Endometrium (tissue), 2 donors: ENCODE measurements at regions not wholly inside any gene's neighbourhood (a gene's known extent, or its start where the extent isn't known, plus 50 kb on each side); places are given as distances from the start of the nearest gene placed in this dataset.
"Not testable (repeated sequence)": the region's sequence is repeated elsewhere in the genome, so short reads cannot be mapped to it uniquely, and the experiment has no call there.

Experiments
- FAIRE-seq: peaks from 2 replicates; lab custom pipeline; 2012; peaks lifted over from hg19 to GRCh38; lab: Jason Lieb, UNC
- donor health status: control.
- donor health status: control.

- FAIRE-seq = no peak
These were observed 95.0 kb upstream of the RUFY1 start for GRCh38 chr5:179455320-179455719.

- FAIRE-seq = no peak
These were observed 96.0 kb upstream of the RUFY1 start for GRCh38 chr5:179454356-179454755.

- no peak for FAIRE-seq
These were observed 96.7 kb upstream of the RUFY1 start for GRCh38 chr5:179453616-179454015.

GRCh38 chr5:179452356-179453230 is 97.8 kb upstream of the RUFY1 start:
- FAIRE-seq = no peak

GRCh38 chr5:179451828-179452196 is 98.5 kb upstream of the RUFY1 start:
- no peak for FAIRE-seq

- no peak for FAIRE-seq
These were observed 99.1 kb upstream of the RUFY1 start for GRCh38 chr5:179451114-179451827.

- not testable (repeated sequence) for FAIRE-seq
These were observed 100.4 kb upstream of the RUFY1 start for GRCh38 chr5:179449950-179450349.

GRCh38 chr5:179448282-179448681 is 102.1 kb upstream of the RUFY1 start:
- FAIRE-seq = not testable (repeated sequence)

GRCh38 chr5:179442289-179442688 is 97.0 kb upstream of the ADAMTS2 start:
- not testable (repeated sequence) for FAIRE-seq

- no peak for FAIRE-seq
These were observed 94.1 kb upstream of the ADAMTS2 start for GRCh38 chr5:179439181-179439985.

- FAIRE-seq = no peak
These were observed 93.2 kb upstream of the ADAMTS2 start for GRCh38 chr5:179438461-179438860.

GRCh38 chr5:179438011-179438441 is 92.8 kb upstream of the ADAMTS2 start:
- FAIRE-seq = peak; percentile 64

GRCh38 chr5:179437341-179438001 is 92.2 kb upstream of the ADAMTS2 start:
- FAIRE-seq = no peak

GRCh38 chr5:179436321-179437122 is 91.3 kb upstream of the ADAMTS2 start:
- no peak for FAIRE-seq

- no peak for FAIRE-seq
These were observed 90.6 kb upstream of the ADAMTS2 start for GRCh38 chr5:179435731-179436315.

- FAIRE-seq = no peak
These were observed 89.9 kb upstream of the ADAMTS2 start for GRCh38 chr5:179435181-179435580.

- FAIRE-seq = no peak
These were observed 87.3 kb upstream of the ADAMTS2 start for GRCh38 chr5:179432547-179432946.

GRCh38 chr5:179431221-179431824 is 86.1 kb upstream of the ADAMTS2 start:
- FAIRE-seq = no peak

GRCh38 chr5:179430193-179431175 is 85.2 kb upstream of the ADAMTS2 start:
- no peak for FAIRE-seq
